ENCODE measurements at regions not wholly inside any gene's neighbourhood (a gene's known extent, or its start where the extent isn't known, plus 50 kb on each side); places are given as distances from the start of the nearest gene placed in this dataset.
"Not testable (repeated sequence)": the region's sequence is repeated elsewhere in the genome, so short reads cannot be mapped to it uniquely, and the experiment has no call there.

DNA sequence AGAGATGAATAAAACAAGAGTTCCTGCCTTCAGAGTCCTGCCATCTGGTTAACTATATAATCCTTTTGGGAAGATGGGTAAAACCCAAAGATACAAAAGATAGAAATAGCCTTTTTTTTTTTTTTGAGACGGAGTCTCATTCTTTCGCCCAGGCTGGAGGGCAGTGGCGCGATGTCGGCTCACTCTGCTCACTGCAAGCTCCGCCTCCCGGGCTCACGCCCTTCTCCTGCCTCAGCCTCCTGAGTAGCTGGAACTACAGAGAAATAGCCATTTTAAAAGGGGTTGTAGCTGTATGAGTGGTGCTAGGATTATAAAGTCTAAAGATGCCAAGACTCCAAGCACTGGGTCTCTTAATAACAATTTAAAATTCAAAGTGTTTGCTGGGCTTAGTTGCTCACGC is 97.2 kb downstream of the KDR start:
- Mint-ChIP-seq H3K9me3 (ENCODE audit: unreplicated experiment) (no peaks in the 10 kb centered on the region), H3K4me3 (ENCODE audit: unreplicated experiment) (no peak overlapping the region), H3K36me3 (ENCODE audit: insufficient read depth, unreplicated experiment) (no peaks in the 10 kb centered on the region), H3K27me3 (ENCODE audit: insufficient read depth, unreplicated experiment) (peaks cover 2% of the 10 kb centered on the region), H3K27ac (ENCODE audit: unreplicated experiment) (no peak overlapping the region), H3K4me1 (ENCODE audit: low read depth, unreplicated experiment) (peaks cover 8% of the 10 kb centered on the region)
- Histone ChIP-seq H3K4me3 (ENCODE audit: low read depth, low read length) (no peak overlapping the region), H3K36me3 (ENCODE audit: control insufficient read depth, insufficient read depth, low read length) (no peaks in the 10 kb centered on the region), H3K27me3 (replicated peaks; ENCODE audit: control insufficient read depth, insufficient read depth, low read length) (no peaks in the 10 kb centered on the region), H3K9me3 (no peaks in the 10 kb centered on the region), H3K4me1 (peaks cover 10% of the 10 kb centered on the region)
- no peak for DNase-seq
- ChIA-PET CTCF (no interaction called here), POLR2A (no interaction called here)
- TF ChIP-seq, protein P1, sequence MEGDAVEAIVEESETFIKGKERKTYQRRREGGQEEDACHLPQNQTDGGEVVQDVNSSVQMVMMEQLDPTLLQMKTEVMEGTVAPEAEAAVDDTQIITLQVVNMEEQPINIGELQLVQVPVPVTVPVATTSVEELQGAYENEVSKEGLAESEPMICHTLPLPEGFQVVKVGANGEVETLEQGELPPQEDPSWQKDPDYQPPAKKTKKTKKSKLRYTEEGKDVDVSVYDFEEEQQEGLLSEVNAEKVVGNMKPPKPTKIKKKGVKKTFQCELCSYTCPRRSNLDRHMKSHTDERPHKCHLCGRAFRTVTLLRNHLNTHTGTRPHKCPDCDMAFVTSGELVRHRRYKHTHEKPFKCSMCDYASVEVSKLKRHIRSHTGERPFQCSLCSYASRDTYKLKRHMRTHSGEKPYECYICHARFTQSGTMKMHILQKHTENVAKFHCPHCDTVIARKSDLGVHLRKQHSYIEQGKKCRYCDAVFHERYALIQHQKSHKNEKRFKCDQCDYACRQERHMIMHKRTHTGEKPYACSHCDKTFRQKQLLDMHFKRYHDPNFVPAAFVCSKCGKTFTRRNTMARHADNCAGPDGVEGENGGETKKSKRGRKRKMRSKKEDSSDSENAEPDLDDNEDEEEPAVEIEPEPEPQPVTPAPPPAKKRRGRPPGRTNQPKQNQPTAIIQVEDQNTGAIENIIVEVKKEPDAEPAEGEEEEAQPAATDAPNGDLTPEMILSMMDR (IDR thresholded peaks at IDR 0.05; ENCODE audit: insufficient read depth in 1 of 2, low read depth in 1 of 2, low read length in 1 of 2, severe bottlenecking in 1 of 2, unreplicated experiment in 1 of 2): no peak
- intact Hi-C loops (cut with micrococcal nuclease; ENCODE audit: unreplicated experiment): no loop called here
- no TSS peak for BruUV-seq (replicated peaks)

DNA sequence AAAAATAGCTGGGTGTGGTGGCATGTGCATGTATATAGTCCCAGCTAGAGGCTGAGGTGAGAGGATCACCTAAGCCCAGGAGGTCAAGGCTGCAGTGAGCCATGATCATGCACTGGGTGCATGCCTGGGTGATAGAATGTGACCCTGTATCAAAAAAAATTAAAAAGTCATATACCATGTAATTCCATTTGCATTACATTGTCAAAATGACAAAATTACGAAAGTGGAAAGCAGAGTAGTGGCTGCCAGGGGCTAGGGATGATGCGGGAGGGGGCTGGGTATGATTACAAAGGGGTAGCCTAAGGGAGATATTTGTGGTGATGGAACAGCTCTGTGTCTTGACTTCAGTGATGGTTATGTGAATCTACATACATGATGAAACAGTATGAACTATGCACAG is 97.8 kb downstream of the KDR start:
- intact Hi-C loops (cut with micrococcal nuclease; ENCODE audit: unreplicated experiment): no loop called here

DNA sequence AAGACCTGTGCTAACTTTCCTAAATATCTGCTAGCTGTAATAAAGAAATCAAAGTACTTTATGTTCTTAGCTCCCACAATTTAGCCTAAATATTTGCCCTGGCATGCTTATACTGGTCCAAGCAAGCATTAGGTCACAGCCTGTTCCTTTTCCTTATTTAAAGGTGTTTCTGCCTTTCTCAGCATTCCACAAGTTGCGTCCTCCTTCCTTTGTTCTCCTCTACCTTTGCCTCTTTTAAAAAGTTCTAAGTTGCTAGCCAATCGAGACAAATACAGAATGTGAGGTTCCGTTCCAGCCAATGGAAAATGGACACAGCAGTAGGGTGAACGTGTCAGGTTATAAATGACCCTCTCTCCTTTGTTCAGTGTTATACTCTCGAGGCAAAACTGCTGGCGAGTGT is 99.9 kb downstream of the KDR start:
- BruUV-seq (replicated peaks); H3K9me3 ChIP-seq; H3K4me1 Mint-ChIP-seq (ENCODE audit: low read depth, unreplicated experiment); H3K27me3 ChIP-seq (replicated peaks; ENCODE audit: control insufficient read depth, insufficient read depth, low read length); intact Hi-C loops (cut with micrococcal nuclease; ENCODE audit: unreplicated experiment); H3K4me3 Mint-ChIP-seq (ENCODE audit: unreplicated experiment); H3K4me1 ChIP-seq; DNase-seq; POLR2A ChIA-PET; CTCF ChIA-PET; H3K27me3 Mint-ChIP-seq (ENCODE audit: insufficient read depth, unreplicated experiment); H3K9me3 Mint-ChIP-seq (ENCODE audit: unreplicated experiment); H3K36me3 ChIP-seq (ENCODE audit: control insufficient read depth, insufficient read depth, low read length); H3K4me3 ChIP-seq (ENCODE audit: low read depth, low read length); H3K36me3 Mint-ChIP-seq (ENCODE audit: insufficient read depth, unreplicated experiment); H3K27ac Mint-ChIP-seq (ENCODE audit: unreplicated experiment): not testable (repeated sequence)

More for the DNA sequence above, 97.8 kb downstream of the KDR start:
- peaks cover 4% of the 10 kb centered on the region for H3K4me1 ChIP-seq
- H3K9me3 Mint-ChIP-seq (ENCODE audit: unreplicated experiment): no peaks in the 10 kb centered on the region
- no peak overlapping the region for H3K4me3 Mint-ChIP-seq (ENCODE audit: unreplicated experiment)
- H3K27ac Mint-ChIP-seq (ENCODE audit: unreplicated experiment): no peak overlapping the region
- no peaks in the 10 kb centered on the region for H3K27me3 ChIP-seq (replicated peaks; ENCODE audit: control insufficient read depth, insufficient read depth, low read length)
- ChIA-PET POLR2A (no interaction called here), CTCF (no interaction called here)
- BruUV-seq (replicated peaks): no TSS peak
- TF ChIP-seq, protein P1 (IDR thresholded peaks at IDR 0.05; ENCODE audit: insufficient read depth in 1 of 2, low read depth in 1 of 2, low read length in 1 of 2, severe bottlenecking in 1 of 2, unreplicated experiment in 1 of 2): no peak
- no peaks in the 10 kb centered on the region for H3K9me3 ChIP-seq
- H3K4me3 ChIP-seq (ENCODE audit: low read depth, low read length): no peak overlapping the region
- peaks cover 2% of the 10 kb centered on the region for H3K4me1 Mint-ChIP-seq (ENCODE audit: low read depth, unreplicated experiment)
- no peak for DNase-seq
- no peaks in the 10 kb centered on the region for H3K36me3 ChIP-seq (ENCODE audit: control insufficient read depth, insufficient read depth, low read length)
- no peaks in the 10 kb centered on the region for H3K36me3 Mint-ChIP-seq (ENCODE audit: insufficient read depth, unreplicated experiment)
- H3K27me3 Mint-ChIP-seq (ENCODE audit: insufficient read depth, unreplicated experiment): peaks cover 2% of the 10 kb centered on the region

DNA sequence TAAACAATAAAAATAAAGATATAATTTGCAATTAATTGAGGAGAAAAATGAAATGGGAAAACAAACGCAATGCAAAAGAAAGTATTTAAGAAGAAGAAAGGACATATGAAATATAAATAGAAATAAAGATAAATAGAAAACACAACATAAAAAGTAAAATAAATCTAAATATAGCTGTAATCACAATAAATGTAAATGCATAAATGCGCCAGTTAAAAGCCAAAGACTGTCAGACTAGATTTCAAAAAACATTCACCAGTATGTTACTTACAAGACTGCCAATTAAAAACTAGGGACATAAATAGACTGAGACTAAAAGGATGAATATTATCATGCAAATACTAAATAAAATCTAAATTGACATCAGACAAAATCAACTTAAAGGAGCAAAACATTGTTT is 102.4 kb downstream of the KDR start:
- Mint-ChIP-seq H3K27me3 (ENCODE audit: insufficient read depth, unreplicated experiment) (no peaks in the 10 kb centered on the region), H3K4me3 (ENCODE audit: unreplicated experiment) (no peak overlapping the region)
- no peaks in the 10 kb centered on the region for H3K4me1 ChIP-seq

More for the DNA sequence above, 102.4 kb downstream of the KDR start:
- Histone ChIP-seq H3K9me3 (no peaks in the 10 kb centered on the region), H3K36me3 (ENCODE audit: control insufficient read depth, insufficient read depth, low read length) (no peaks in the 10 kb centered on the region), H3K4me3 (ENCODE audit: low read depth, low read length) (no peak overlapping the region), H3K27me3 (replicated peaks; ENCODE audit: control insufficient read depth, insufficient read depth, low read length) (no peaks in the 10 kb centered on the region; the same call in 1 of the 2 replicates)
- Mint-ChIP-seq H3K36me3 (ENCODE audit: insufficient read depth, unreplicated experiment) (no peaks in the 10 kb centered on the region), H3K9me3 (ENCODE audit: unreplicated experiment) (no peaks in the 10 kb centered on the region), H3K4me1 (ENCODE audit: low read depth, unreplicated experiment) (no peaks in the 10 kb centered on the region), H3K27ac (ENCODE audit: unreplicated experiment) (no peak overlapping the region)
- ChIA-PET CTCF (no interaction called here), POLR2A (no interaction called here)
- DNase-seq: no peak
- BruUV-seq (replicated peaks): no TSS peak
- intact Hi-C loops (cut with micrococcal nuclease; ENCODE audit: unreplicated experiment): no loop called here
- TF ChIP-seq, protein P1 (IDR thresholded peaks at IDR 0.05; ENCODE audit: insufficient read depth in 1 of 2, low read depth in 1 of 2, low read length in 1 of 2, severe bottlenecking in 1 of 2, unreplicated experiment in 1 of 2): no peak

Measured in Caco-2 (cell line).